Suppressor macrophage treated with lipopolysaccharide for 1 hour (primary cell): ENCODE measurements at regions not wholly inside any gene's neighbourhood (a gene's known extent, or its start where the extent isn't known, plus 50 kb on each side); places are given as distances from the start of the nearest gene placed in this dataset.
"Not testable (repeated sequence)": the region's sequence is repeated elsewhere in the genome, so short reads cannot be mapped to it uniquely, and the experiment has no call there.

Experiments
- DNase-seq, 3 donors: peaks; one replicate each; pipeline ENCODE4 v3.0.0-alpha.2; 2020 to 2022

- DNase-seq: not testable (repeated sequence)
Observed at GRCh38 chr2:75988622-75989021, 277.9 kb upstream of the GCFC2 start.

GRCh38 chr2:75986617-75987016 lies 275.9 kb upstream of the GCFC2 start:
- no peak for DNase-seq

GRCh38 chr2:75982719-75983118 lies 272.0 kb upstream of the GCFC2 start:
- no peak for DNase-seq

GRCh38 chr2:75964646-75965045 lies 253.9 kb upstream of the GCFC2 start:
- DNase-seq: no peak

GRCh38 chr2:75960472-75961009 lies 249.8 kb upstream of the GCFC2 start:
- DNase-seq: no peak

- DNase-seq: no peak
Observed at GRCh38 chr2:75959724-75960471, 249.2 kb upstream of the GCFC2 start.

- DNase-seq: no peak
Observed at GRCh38 chr2:75954761-75955160, 244.0 kb upstream of the GCFC2 start.

- no peak for DNase-seq
Observed at GRCh38 chr2:75952173-75952572, 241.5 kb upstream of the GCFC2 start.

- no peak for DNase-seq
Observed at GRCh38 chr2:75949385-75950030, 238.8 kb upstream of the GCFC2 start.

- no peak for DNase-seq
Observed at GRCh38 chr2:75936311-75936710, 225.6 kb upstream of the GCFC2 start.

GRCh38 chr2:75932996-75933395 lies 222.3 kb upstream of the GCFC2 start:
- no peak for DNase-seq

GRCh38 chr2:75928093-75928492 lies 217.4 kb upstream of the GCFC2 start:
- DNase-seq: no peak

GRCh38 chr2:75925331-75926024 lies 214.8 kb upstream of the GCFC2 start:
- no peak for DNase-seq

- no peak for DNase-seq
Observed at GRCh38 chr2:75922191-75922590, 211.5 kb upstream of the GCFC2 start.

- DNase-seq: no peak
Observed at GRCh38 chr2:75920859-75921551, 210.3 kb upstream of the GCFC2 start.

- no peak for DNase-seq
Observed at GRCh38 chr2:75915851-75916634, 205.3 kb upstream of the GCFC2 start.

- DNase-seq: no peak
Observed at GRCh38 chr2:75896779-75897366, 186.2 kb upstream of the GCFC2 start.

GRCh38 chr2:75894170-75894569 lies 183.5 kb upstream of the GCFC2 start:
- DNase-seq: no peak

- no peak for DNase-seq
Observed at GRCh38 chr2:75892490-75892889, 181.8 kb upstream of the GCFC2 start.

GRCh38 chr2:75882530-75882929 lies 171.8 kb upstream of the GCFC2 start:
- DNase-seq: no peak

- not testable (repeated sequence) for DNase-seq
Observed at GRCh38 chr2:75875606-75876005, 164.9 kb upstream of the GCFC2 start.
